HFF-Myc (cell line): ENCODE measurements at regions not wholly inside any gene's neighbourhood (a gene's known extent, or its start where the extent isn't known, plus 50 kb on each side); places are given as distances from the start of the nearest gene placed in this dataset.

Experiments used
- DNase-seq: peaks from one replicate; pipeline ENCODE4 v3.0.0-alpha.2; 2011; ENCODE audit warnings: low read depth; ENCODE audit errors: extremely low read depth
- H3K4me3 ChIP-seq: replicated peaks from 2 replicates; pipeline ENCODE4 v1.5.1; 2011; ENCODE audit warnings: low read depth, mild to moderate bottlenecking, control low read depth, low read length
- TF ChIP-seq, protein P1 (sequence below): IDR thresholded peaks from 2 replicates; pipeline ENCODE4 v1.5.1; 2012; ENCODE audit warnings: mild to moderate bottlenecking, low read depth, low read length, control low read depth; ENCODE audit errors: missing control alignments

DNA sequence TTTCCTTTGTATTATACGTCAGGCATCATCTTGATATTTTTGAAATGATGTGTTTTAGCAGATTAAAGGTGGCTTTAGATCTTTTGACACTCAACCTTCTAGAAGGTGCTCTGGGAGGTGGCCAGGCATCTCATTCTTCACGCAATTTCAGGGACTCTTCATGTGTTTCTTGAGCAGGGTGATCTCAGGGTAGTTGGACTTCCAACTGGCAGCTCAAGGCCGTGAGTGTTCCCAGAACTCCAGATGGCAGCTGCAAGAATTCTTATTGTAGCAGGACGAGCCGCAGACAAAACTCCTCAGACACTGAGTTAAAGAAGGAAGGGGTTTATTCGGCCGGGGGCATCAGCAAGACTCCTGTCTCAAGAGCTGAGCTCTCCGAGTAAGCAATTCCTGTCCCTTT lies 82.5 kb upstream of the UBAC2 start:
- H3K4me3 ChIP-seq = no peak overlapping the region
- no peak for DNase-seq
- TF ChIP-seq, protein P1, sequence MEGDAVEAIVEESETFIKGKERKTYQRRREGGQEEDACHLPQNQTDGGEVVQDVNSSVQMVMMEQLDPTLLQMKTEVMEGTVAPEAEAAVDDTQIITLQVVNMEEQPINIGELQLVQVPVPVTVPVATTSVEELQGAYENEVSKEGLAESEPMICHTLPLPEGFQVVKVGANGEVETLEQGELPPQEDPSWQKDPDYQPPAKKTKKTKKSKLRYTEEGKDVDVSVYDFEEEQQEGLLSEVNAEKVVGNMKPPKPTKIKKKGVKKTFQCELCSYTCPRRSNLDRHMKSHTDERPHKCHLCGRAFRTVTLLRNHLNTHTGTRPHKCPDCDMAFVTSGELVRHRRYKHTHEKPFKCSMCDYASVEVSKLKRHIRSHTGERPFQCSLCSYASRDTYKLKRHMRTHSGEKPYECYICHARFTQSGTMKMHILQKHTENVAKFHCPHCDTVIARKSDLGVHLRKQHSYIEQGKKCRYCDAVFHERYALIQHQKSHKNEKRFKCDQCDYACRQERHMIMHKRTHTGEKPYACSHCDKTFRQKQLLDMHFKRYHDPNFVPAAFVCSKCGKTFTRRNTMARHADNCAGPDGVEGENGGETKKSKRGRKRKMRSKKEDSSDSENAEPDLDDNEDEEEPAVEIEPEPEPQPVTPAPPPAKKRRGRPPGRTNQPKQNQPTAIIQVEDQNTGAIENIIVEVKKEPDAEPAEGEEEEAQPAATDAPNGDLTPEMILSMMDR = no peak

- H3K4me3 ChIP-seq = no peak overlapping the region
- no peak for DNase-seq
- TF ChIP-seq, protein P1 = no peak
These were observed 81.0 kb upstream of the UBAC2 start for GRCh38 chr13:99119656-99120055.

DNA sequence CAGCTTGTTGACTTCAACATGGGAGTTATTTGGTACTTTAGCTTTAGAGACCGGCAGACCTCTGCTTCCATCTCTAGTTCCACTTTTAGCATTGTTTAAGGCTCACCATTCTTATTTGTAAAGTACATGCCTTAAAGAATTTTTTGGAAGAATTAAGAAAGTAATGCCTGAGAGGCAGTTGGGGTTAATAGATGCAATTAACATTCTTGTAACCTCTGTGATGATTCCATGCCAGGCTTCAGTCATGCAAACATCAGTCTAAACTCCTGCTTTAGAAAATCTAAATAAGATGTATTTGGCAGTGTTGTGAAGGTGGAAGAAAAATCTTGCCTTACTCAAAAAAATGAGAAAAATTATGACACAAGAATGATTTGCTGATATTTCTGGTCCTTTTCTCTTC lies 79.9 kb upstream of the UBAC2 start:
- DNase-seq = no peak
- TF ChIP-seq, protein P1 = no peak
- no peak overlapping the region for H3K4me3 ChIP-seq

- TF ChIP-seq, protein P1 = no peak
- no peak for DNase-seq
- H3K4me3 ChIP-seq = no peak overlapping the region
These were observed 78.5 kb upstream of the UBAC2 start for GRCh38 chr13:99122171-99122570.

DNA sequence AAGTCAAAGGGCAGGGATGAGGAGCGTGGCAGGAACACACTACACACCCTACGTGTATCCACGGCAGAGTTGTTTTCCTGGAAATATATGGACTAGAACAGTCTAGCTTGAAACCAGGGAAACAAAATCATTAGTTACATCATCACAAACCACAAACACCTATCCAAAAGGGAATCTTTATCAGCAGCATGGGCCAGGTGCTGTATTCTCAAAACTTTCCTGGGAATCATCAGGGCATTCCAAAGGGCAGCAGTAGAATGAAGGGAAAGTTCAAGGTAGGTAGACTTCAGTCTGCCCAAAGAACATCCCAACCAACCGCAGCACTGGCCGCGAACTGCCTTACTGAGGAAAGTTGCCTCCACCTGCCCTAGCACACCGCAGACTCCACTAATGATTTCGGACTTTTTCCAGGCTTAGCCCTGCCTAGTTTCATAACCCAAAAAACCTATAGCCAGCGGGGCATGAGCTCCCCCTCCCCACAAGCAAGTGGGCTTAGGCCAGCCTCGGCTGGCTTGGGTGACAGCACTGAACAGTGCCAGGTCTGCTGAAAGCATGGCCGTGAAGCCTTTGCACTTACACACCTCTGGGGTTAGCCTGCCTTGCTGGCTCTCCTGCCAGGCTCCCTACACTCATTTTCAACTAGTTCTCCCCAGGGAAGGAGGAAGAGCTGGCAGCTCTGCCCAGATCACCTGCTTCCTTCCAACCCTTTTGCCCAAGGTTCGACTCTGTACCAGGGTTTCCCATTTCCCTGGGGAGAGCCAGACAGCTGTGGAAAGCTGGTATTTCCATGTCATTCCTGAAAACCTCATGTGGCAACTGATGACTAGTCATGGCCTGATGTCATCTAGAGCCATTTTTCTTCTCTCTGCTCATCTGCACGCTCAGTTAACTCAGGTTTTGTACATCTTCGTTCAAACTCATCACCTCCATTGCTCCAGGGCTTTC lies 77.3 kb upstream of the UBAC2 start:
- no peak for DNase-seq
- H3K4me3 ChIP-seq = no peak overlapping the region
- TF ChIP-seq, protein P1 = no peak

DNA sequence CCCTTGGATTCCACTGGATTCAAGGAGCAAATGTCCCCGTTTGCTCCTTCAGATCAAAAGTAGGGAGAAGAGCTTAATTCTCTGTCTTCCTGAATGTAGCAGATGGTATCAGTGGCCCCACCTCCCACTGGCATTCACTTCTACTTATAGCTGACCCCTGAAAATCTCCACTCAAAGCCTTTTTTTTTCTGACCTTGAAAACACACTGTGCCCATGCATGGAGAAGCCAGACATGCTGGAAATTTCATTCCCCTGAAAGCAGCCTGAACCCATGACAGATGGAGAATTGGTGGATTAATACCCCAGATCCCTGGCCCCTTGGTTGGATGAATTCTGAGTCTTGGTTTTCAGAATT lies 76.6 kb upstream of the UBAC2 start:
- no peak overlapping the region for H3K4me3 ChIP-seq
- no peak for DNase-seq
- TF ChIP-seq, protein P1 = no peak
